ENCODE measurements at regions not wholly inside any gene's neighbourhood (a gene's known extent, or its start where the extent isn't known, plus 50 kb on each side); places are given as distances from the start of the nearest gene placed in this dataset.

GRCh38 chr11:57095417-57095816, 86.3 kb upstream of the LRRC55 start:
- no peak for TF ChIP-seq CTCF (IDR thresholded peaks at IDR 0.05 in 2 of 3, conservative IDR thresholded peaks at IDR 0.05 in 1 of 3; ENCODE audit: borderline replicate concordance in 1 of 3, insufficient read depth in 1 of 3, low read depth in 2 of 3, low read length in 2 of 3)
- no peak for TF ChIP-seq POLR2AphosphoS5 (IDR thresholded peaks at IDR 0.05; ENCODE audit: low read depth, low read length)
- TF ChIP-seq TCF7L2 (IDR thresholded peaks at IDR 0.05; ENCODE audit: borderline replicate concordance, extremely low read depth, insufficient read depth, insufficient read length), result no peak

All from HCT116 (cell line).